IMR-90 (cell line): ENCODE measurements at regions not wholly inside any gene's neighbourhood (a gene's known extent, or its start where the extent isn't known, plus 50 kb on each side); places are given as distances from the start of the nearest gene placed in this dataset.

Experiments used
- ATAC-seq: fragments of 200-7000 bp; cut with Tn5 transposase; 2 replicates; pipeline ENCODE4 v1.9.1; 2020; ENCODE audit warnings: low read depth, mild to moderate bottlenecking, moderate library complexity
- BruUV-seq: library from RNA; stranded (reverse); fragments of 400-500 nt; replicated peaks from 2 replicates; lab custom pipeline; 2021; lab: Mats Ljungman, UMichigan
- CTCF ChIA-PET: fragments of 300-600 bp; formaldehyde crosslinking; extraction: SDS; loops from one replicate; lab custom pipeline; 2021; ENCODE audit warnings: antibody characterized with exemption; lab: Yijun Ruan, JAX
- POLR2A ChIA-PET: fragments of 300-600 bp; sonication (Branson Sonifier 250); formaldehyde crosslinking; loops from one replicate; lab custom pipeline; 2022; ENCODE audit warnings: antibody characterized with exemption; ENCODE audit not compliant: unreplicated experiment; lab: Charles Lee
- DNase-seq: peaks from one replicate; pipeline ENCODE4 v3.0.0; 2013
- H2AFZ ChIP-seq: replicated peaks from 2 replicates; pipeline ENCODE3; 2013; ENCODE audit warnings: low read length, mild to moderate bottlenecking; ENCODE audit not compliant: poor library complexity
- H2AK5ac ChIP-seq: 2 replicates; pipeline ENCODE4 v1.6.1; 2013; ENCODE audit warnings: low read depth, low read length, inconsistent platforms
- H2AK9ac ChIP-seq: replicated peaks from 2 replicates; pipeline ENCODE3; 2013; ENCODE audit warnings: mild to moderate bottlenecking, low read depth, low read length, moderate library complexity; ENCODE audit not compliant: poor library complexity
- H2BK120ac ChIP-seq: 2 replicates; pipeline ENCODE4 v1.6.1; 2013; ENCODE audit warnings: low read depth, low read length, inconsistent platforms
- H2BK15ac ChIP-seq: 3 replicates; pipeline ENCODE4 v1.6.1; 2013; ENCODE audit warnings: low read depth, low read length, inconsistent platforms
- H2BK20ac ChIP-seq: 2 replicates; pipeline ENCODE4 v1.6.1; 2013; ENCODE audit warnings: low read depth, mild to moderate bottlenecking, inconsistent platforms, low read length, moderate library complexity
- H2BK5ac ChIP-seq: 2 replicates; pipeline ENCODE4 v1.6.1; 2013; ENCODE audit warnings: mild to moderate bottlenecking, low read depth, low read length, inconsistent platforms; ENCODE audit not compliant: poor library complexity, severe bottlenecking
- H3K14ac ChIP-seq: replicated peaks from 2 replicates; pipeline ENCODE4 v1.6.1; 2013; ENCODE audit warnings: low read depth, low read length, inconsistent platforms
- H3K18ac ChIP-seq: 2 replicates; pipeline ENCODE4 v1.6.1; 2013; ENCODE audit warnings: low read depth, low read length, control low read depth
- H3K23ac ChIP-seq: 2 replicates; pipeline ENCODE4 v1.6.1; 2013; ENCODE audit warnings: low read depth, low read length, inconsistent platforms
- H3K27ac ChIP-seq: 2 replicates; pipeline ENCODE4 v1.5.1; 2013; ENCODE audit warnings: mild to moderate bottlenecking, control low read depth, low read length; ENCODE audit not compliant: insufficient read depth
- H3K27me3 ChIP-seq: 2 replicates; pipeline ENCODE4 v1.6.1; 2013; ENCODE audit warnings: low read length; ENCODE audit not compliant: control insufficient read depth, insufficient read depth
- H3K36me3 ChIP-seq: 2 replicates; pipeline ENCODE4 v1.6.1; 2013; ENCODE audit warnings: low read length, mixed read lengths; ENCODE audit not compliant: control insufficient read depth, insufficient read depth
- H3K4ac ChIP-seq: 2 replicates; pipeline ENCODE4 v1.6.1; 2013; ENCODE audit warnings: low read depth, low read length, inconsistent platforms
- H3K4me1 ChIP-seq: 2 replicates; pipeline ENCODE4 v1.6.1; 2013; ENCODE audit warnings: low read length, mixed read lengths; ENCODE audit not compliant: control insufficient read depth, insufficient read depth
- H3K4me2 ChIP-seq: 2 replicates; pipeline ENCODE4 v1.6.1; 2013; ENCODE audit warnings: low read depth, mild to moderate bottlenecking, control low read depth, low read length, moderate library complexity
- H3K4me3 ChIP-seq: 2 replicates; pipeline ENCODE4 v1.5.1; 2013; ENCODE audit warnings: low read depth, mild to moderate bottlenecking, control low read depth, low read length, moderate library complexity; ENCODE audit not compliant: insufficient read depth
- H3K56ac ChIP-seq: 2 replicates; pipeline ENCODE4 v1.6.1; 2013; ENCODE audit warnings: low read length, inconsistent platforms; ENCODE audit not compliant: insufficient read depth; ENCODE audit errors: extremely low read depth
- H3K79me1 ChIP-seq, 2 experiments: 2 replicates each; pipeline ENCODE4 v1.6.1; 2013; ENCODE audit warnings: low read length in 2 of 2, inconsistent platforms in 1 of 2, low read depth in 1 of 2
- H3K9ac ChIP-seq: 2 replicates; pipeline ENCODE4 v1.6.1; 2013; ENCODE audit warnings: low read depth, low read length, control low read depth
- H3K9me1 ChIP-seq: 2 replicates; pipeline ENCODE4 v1.6.1; 2013; ENCODE audit warnings: low read length, inconsistent platforms; ENCODE audit not compliant: insufficient read depth
- H3K9me3 ChIP-seq: 2 replicates; pipeline ENCODE4 v1.6.1; 2013; ENCODE audit warnings: low read length; ENCODE audit not compliant: control insufficient read depth, insufficient read depth
- H4K20me1 ChIP-seq: 2 replicates; pipeline ENCODE4 v1.6.1; 2013; ENCODE audit warnings: low read length, inconsistent platforms; ENCODE audit not compliant: insufficient read depth
- H4K5ac ChIP-seq: 2 replicates; pipeline ENCODE4 v1.6.1; 2013; ENCODE audit warnings: mild to moderate bottlenecking, low read depth, low read length, control low read depth
- H4K8ac ChIP-seq, 2 experiments: 2 replicates each; pipeline ENCODE4 v1.6.1; 2013; ENCODE audit warnings: low read depth in 2 of 2, low read length in 2 of 2, control low read depth in 1 of 2, inconsistent platforms in 1 of 2
- H4K91ac ChIP-seq: 2 replicates; pipeline ENCODE4 v1.6.1; 2013; ENCODE audit warnings: low read depth, low read length, inconsistent platforms; ENCODE audit not compliant: insufficient read depth
- BHLHE40 ChIP-seq: fragments of 150-350 bp; IDR thresholded peaks from 2 replicates; pipeline ENCODE4 v1.6.1; 2016; ENCODE audit warnings: mild to moderate bottlenecking, low read depth, low read length
- CEBPB ChIP-seq: IDR thresholded peaks from 2 replicates; pipeline ENCODE4 v1.6.1; 2012; ENCODE audit warnings: low read depth, low read length, improper control_type of control experiment
- CHD1 ChIP-seq: IDR thresholded peaks from 2 replicates; pipeline ENCODE4 v1.6.1; 2012; ENCODE audit warnings: low read depth, low read length, improper control_type of control experiment
- FOS ChIP-seq: fragments of 150-350 bp; IDR thresholded peaks from 2 replicates; pipeline ENCODE4 v1.6.1; 2016; ENCODE audit warnings: low read depth, low read length
- MXI1 ChIP-seq: IDR thresholded peaks from 2 replicates; pipeline ENCODE4 v1.6.1; 2012; ENCODE audit warnings: low read depth, mild to moderate bottlenecking, low read length, moderate library complexity, borderline replicate concordance
- NFE2L2 ChIP-seq: fragments of 150-350 bp; IDR thresholded peaks from 2 replicates; pipeline ENCODE4 v1.6.1; 2016; ENCODE audit warnings: low read depth, mild to moderate bottlenecking, low read length
- POLR2A ChIP-seq: IDR thresholded peaks from 2 replicates; pipeline ENCODE4 v1.6.1; 2012; ENCODE audit warnings: mild to moderate bottlenecking, low read depth, low read length
- RAD21 ChIP-seq: IDR thresholded peaks from 2 replicates; pipeline ENCODE4 v1.6.1; 2012; ENCODE audit warnings: low read length, improper control_type of control experiment
- RFX5 ChIP-seq: IDR thresholded peaks from 2 replicates; pipeline ENCODE4 v1.8.0; 2012; ENCODE audit warnings: low read depth, mild to moderate bottlenecking, low read length, moderate library complexity
- SMC3 ChIP-seq: fragments of 150-350 bp; IDR thresholded peaks from 2 replicates; pipeline ENCODE4 v1.6.1; 2016; ENCODE audit warnings: low read depth, mild to moderate bottlenecking, antibody characterized with exemption, low read length, moderate library complexity
- USF2 ChIP-seq: fragments of 150-350 bp; IDR thresholded peaks from 2 replicates; pipeline ENCODE4 v1.6.1; 2017; ENCODE audit warnings: mild to moderate bottlenecking, antibody characterized with exemption, low read length, low read depth
- WGBS, 2 experiments: methylation state at CpG; one replicate each; pipeline versions ENCODE4 v1.1.5 to v1.1.7; 2013; ENCODE audit warnings: missing lambda C conversion rate in 2 of 2; ENCODE audit not compliant: insufficient read length in 1 of 2; ENCODE audit errors: extremely low coverage in 2 of 2; 5-methylcytosine and 5-hydroxymethylcytosine counted together
- dilution Hi-C: fragments of 300-500 bp; cut with HindIII; formaldehyde crosslinking; loops from one replicate; pipeline ENCODE4 v1.14.3; 2018; ENCODE audit warnings: low sequenced_read_pairs; ENCODE audit not compliant: unreplicated experiment
- in situ Hi-C: fragments of 300-500 bp; cut with MboI; formaldehyde crosslinking; loops from 3 replicates; pipeline ENCODE4 v1.14.3; 2019; ENCODE audit warnings: low sequenced_read_pairs, inconsistent platforms, mixed read lengths
- intact Hi-C: fragments of 100-400 bp; cut with micrococcal nuclease; formaldehyde crosslinking; loops from 2 replicates; pipeline ENCODE4 v1.10.0; 2022

GRCh38 chr7:41826641-41827040 lies 123.8 kb upstream of the INHBA start:
- POLR2A ChIA-PET = no interaction called here
- intact Hi-C loops (no loop called here), dilution Hi-C loops (no loop called here)

More at GRCh38 chr7:41826641-41827040, 123.8 kb upstream of the INHBA start:
- ATAC-seq (no peak), DNase-seq (peak; percentile 9)
- Histone ChIP-seq H3K18ac (no peak overlapping the region), H3K9me1 (peaks cover 8% of the 10 kb centered on the region), H2BK15ac (0 out of 3 replicates have a peak overlapping the region, but pooled peaks have one; percentile 33), H3K9ac (no peak overlapping the region), H4K5ac (no peak overlapping the region), H4K8ac (peak overlapping the region in 1 of 2 experiments; percentile 34; a peak in 1 of 4 replicates), H3K14ac (peak overlapping the region; percentile 49; the same call in 1 of the 2 replicates), H3K27ac (no peak overlapping the region), H3K36me3 (no peaks in the 10 kb centered on the region), H3K27me3 (no peaks in the 10 kb centered on the region), H3K79me1 (no peaks in the 10 kb centered on the region), H4K91ac (peak overlapping the region; percentile 16; the same call in 1 of the 2 replicates), H3K4me2 (no peak overlapping the region), H3K56ac (no peak overlapping the region), H2AFZ (no peak overlapping the region), H3K4me3 (no peak overlapping the region), H3K23ac (no peak overlapping the region), H2AK5ac (peak overlapping the region; percentile 65; the same call in 1 of the 2 replicates), H4K20me1 (no peaks in the 10 kb centered on the region), H3K9me3 (no peaks in the 10 kb centered on the region), H2BK20ac (peak overlapping the region; percentile 92), H2BK5ac (no peak overlapping the region), H2BK120ac (peak overlapping the region; percentile 71; the same call in 1 of the 2 replicates), H3K4ac (0 out of 2 replicates have a peak overlapping the region, but pooled peaks have one; percentile 60), H3K4me1 (peaks cover 13% of the 10 kb centered on the region), H2AK9ac (no peak overlapping the region)
- in situ Hi-C loops = no loop called here
- no TSS peak for BruUV-seq
- WGBS, 2 experiments = no CpG with 5 or more reads among the region's 1 CpG
- CTCF ChIA-PET = no interaction called here
- TF ChIP-seq SMC3 (no peak), RAD21 (no peak), CHD1 (no peak), RFX5 (no peak), MXI1 (no peak), FOS (no peak), POLR2A (no peak), USF2 (no peak), CEBPB (no peak), NFE2L2 (no peak), BHLHE40 (no peak)
